EH (cell line): ENCODE measurements at regions not wholly inside any gene's neighbourhood (a gene's known extent, or its start where the extent isn't known, plus 50 kb on each side); places are given as distances from the start of the nearest gene placed in this dataset.
"Not testable (repeated sequence)": the region's sequence is repeated elsewhere in the genome, so short reads cannot be mapped to it uniquely, and the experiment has no call there.

ENCODE experiments used
- DNase-seq: peaks from one replicate; pipeline ENCODE4 v3.0.0-alpha.2; 2015; ENCODE audit warnings: low read depth

- DNase-seq: peak; percentile 14
These were observed 211.4 kb downstream of the DEPDC1B start for GRCh38 chr5:60488466-60489130.

- DNase-seq: peak; percentile 21
These were observed 212.0 kb downstream of the DEPDC1B start for GRCh38 chr5:60487885-60488442.

- no peak for DNase-seq
These were observed 212.5 kb downstream of the DEPDC1B start for GRCh38 chr5:60487476-60487875.

- DNase-seq: no peak
These were observed 214.6 kb downstream of the DEPDC1B start for GRCh38 chr5:60485361-60485760.

GRCh38 chr5:60483050-60483449 is 216.9 kb downstream of the DEPDC1B start:
- peak; percentile 6 for DNase-seq

GRCh38 chr5:60482301-60482700 is 217.7 kb downstream of the DEPDC1B start:
- DNase-seq: no peak

GRCh38 chr5:60479542-60479941 is 220.4 kb downstream of the DEPDC1B start:
- DNase-seq: no peak

- no peak for DNase-seq
These were observed 222.1 kb downstream of the DEPDC1B start for GRCh38 chr5:60477849-60478248.

- no peak for DNase-seq
These were observed 226.3 kb downstream of the DEPDC1B start for GRCh38 chr5:60473654-60474053.

- DNase-seq: not testable (repeated sequence)
These were observed 226.9 kb downstream of the DEPDC1B start for GRCh38 chr5:60473027-60473426.

- no peak for DNase-seq
These were observed 229.1 kb downstream of the DEPDC1B start for GRCh38 chr5:60470881-60471280.

GRCh38 chr5:60469286-60469685 is 230.7 kb downstream of the DEPDC1B start:
- DNase-seq: no peak

- peak; percentile 58 for DNase-seq
These were observed 236.6 kb downstream of the DEPDC1B start for GRCh38 chr5:60463179-60463868.

- DNase-seq: no peak
These were observed 241.3 kb downstream of the DEPDC1B start for GRCh38 chr5:60458666-60459065.

- DNase-seq: no peak
These were observed 242.7 kb downstream of the DEPDC1B start for GRCh38 chr5:60457233-60457632.

- DNase-seq: no peak
These were observed 244.4 kb downstream of the DEPDC1B start for GRCh38 chr5:60455589-60455988.

- not testable (repeated sequence) for DNase-seq
These were observed 245.7 kb downstream of the DEPDC1B start for GRCh38 chr5:60454277-60454676.

- DNase-seq: no peak
These were observed 246.6 kb downstream of the DEPDC1B start for GRCh38 chr5:60453186-60453976.

- DNase-seq: no peak
These were observed 251.4 kb downstream of the DEPDC1B start for GRCh38 chr5:60448600-60448999.

- no peak for DNase-seq
These were observed 252.5 kb downstream of the DEPDC1B start for GRCh38 chr5:60447488-60447920.

- DNase-seq: no peak
These were observed 253.0 kb downstream of the DEPDC1B start for GRCh38 chr5:60446917-60447316.

GRCh38 chr5:60445921-60446320 is 254.0 kb downstream of the DEPDC1B start:
- no peak for DNase-seq

GRCh38 chr5:60445427-60445826 is 254.5 kb downstream of the DEPDC1B start:
- no peak for DNase-seq
